ENCODE measurements at regions not wholly inside any gene's neighbourhood (a gene's known extent, or its start where the extent isn't known, plus 50 kb on each side); places are given as distances from the start of the nearest gene placed in this dataset.
A peak's percentile ranks its signal among the peaks of the same experiment; 100 is the strongest.

DNA sequence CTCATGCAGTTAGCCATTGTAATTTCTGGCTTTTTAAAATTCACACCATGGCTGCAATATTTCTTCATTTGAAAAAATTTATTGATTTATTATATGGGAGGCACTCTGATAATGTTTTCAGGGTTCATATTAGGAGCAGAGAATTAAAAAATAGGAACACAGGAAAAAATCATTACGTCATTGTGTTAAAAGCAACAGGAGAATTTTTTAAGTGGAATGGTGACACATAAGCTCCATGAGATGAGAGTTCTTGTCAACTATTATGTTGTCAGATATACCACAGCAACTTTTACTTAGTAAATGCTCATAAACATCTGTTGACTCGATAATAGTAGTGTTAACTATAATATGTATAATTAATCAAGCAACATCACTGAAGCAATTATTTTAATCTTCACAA is 400.1 kb downstream of the TDRD3 start:
- WGBS, 2 donors = 84 to 91% methylated on average over 2 of the region's 2 CpGs
- H3K27me3 ChIP-seq = no peaks in the 10 kb centered on the region

DNA sequence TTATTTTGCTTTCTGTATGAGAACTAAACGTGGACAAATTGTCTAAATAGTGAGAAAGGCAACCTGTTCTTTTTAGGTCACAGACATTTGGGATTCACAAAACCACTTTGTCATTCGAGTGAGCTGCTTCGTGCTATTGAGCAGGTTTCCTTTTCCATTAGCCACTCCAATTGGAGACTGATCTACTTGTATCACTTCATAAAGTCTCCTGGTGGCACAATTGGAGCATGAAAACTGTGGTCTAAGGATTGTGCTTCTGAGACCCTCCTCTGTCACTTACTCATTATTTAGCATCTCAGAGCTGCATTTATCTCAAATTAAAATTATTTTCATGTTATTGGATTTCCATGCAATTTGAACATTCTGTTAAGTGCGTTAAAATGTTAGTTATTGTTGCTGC is 397.7 kb downstream of the TDRD3 start:
- Histone ChIP-seq H3K27ac (no peak overlapping the region), H3K27me3 (no peaks in the 10 kb centered on the region), H3K36me3 (no peaks in the 10 kb centered on the region), H3K4me1 (no peaks in the 10 kb centered on the region), H3K4me3 (no peak overlapping the region), H3K9me3 (no peaks in the 10 kb centered on the region)
- 73% methylated on average over 4 of the region's 4 CpGs for WGBS, 2 donors
- TF ChIP-seq POLR2A (IDR thresholded peaks at IDR 0.05) (no peak), EP300 (IDR thresholded peaks at IDR 0.05) (no peak)
- TF ChIP-seq, protein P1, sequence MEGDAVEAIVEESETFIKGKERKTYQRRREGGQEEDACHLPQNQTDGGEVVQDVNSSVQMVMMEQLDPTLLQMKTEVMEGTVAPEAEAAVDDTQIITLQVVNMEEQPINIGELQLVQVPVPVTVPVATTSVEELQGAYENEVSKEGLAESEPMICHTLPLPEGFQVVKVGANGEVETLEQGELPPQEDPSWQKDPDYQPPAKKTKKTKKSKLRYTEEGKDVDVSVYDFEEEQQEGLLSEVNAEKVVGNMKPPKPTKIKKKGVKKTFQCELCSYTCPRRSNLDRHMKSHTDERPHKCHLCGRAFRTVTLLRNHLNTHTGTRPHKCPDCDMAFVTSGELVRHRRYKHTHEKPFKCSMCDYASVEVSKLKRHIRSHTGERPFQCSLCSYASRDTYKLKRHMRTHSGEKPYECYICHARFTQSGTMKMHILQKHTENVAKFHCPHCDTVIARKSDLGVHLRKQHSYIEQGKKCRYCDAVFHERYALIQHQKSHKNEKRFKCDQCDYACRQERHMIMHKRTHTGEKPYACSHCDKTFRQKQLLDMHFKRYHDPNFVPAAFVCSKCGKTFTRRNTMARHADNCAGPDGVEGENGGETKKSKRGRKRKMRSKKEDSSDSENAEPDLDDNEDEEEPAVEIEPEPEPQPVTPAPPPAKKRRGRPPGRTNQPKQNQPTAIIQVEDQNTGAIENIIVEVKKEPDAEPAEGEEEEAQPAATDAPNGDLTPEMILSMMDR (IDR thresholded peaks at IDR 0.05) = no peak
- no peak for DNase-seq (ENCODE audit: low spot score in 2 of 2)

More for the DNA sequence above, 400.1 kb downstream of the TDRD3 start:
- DNase-seq (ENCODE audit: low spot score in 2 of 2) = no peak
- Histone ChIP-seq H3K9me3 (no peaks in the 10 kb centered on the region), H3K4me1 (no peaks in the 10 kb centered on the region), H3K36me3 (no peaks in the 10 kb centered on the region), H3K27ac (no peak overlapping the region), H3K4me3 (no peak overlapping the region)
- TF ChIP-seq EP300 (IDR thresholded peaks at IDR 0.05) (no peak), POLR2A (IDR thresholded peaks at IDR 0.05) (no peak)
- TF ChIP-seq, protein P1 (IDR thresholded peaks at IDR 0.05) = no peak

DNA sequence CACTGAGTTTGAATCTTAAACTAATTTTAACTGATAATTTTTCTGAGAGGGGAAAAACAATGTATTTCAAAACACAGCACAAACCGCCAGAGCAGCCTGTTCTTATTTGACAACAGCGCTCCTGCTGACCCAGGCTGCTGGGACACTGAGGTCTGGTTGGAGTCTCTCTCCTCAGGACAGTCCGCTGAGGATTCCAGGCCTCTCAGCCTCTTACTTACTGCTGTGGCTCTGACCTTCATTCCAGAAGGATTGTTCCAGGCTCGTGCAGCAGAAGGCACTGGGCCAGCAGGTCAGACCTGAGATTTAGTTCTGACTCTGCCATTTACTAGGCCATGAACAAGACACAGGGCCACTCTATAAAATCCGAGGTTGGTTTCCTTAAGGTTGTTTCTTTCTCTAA is 393.6 kb downstream of the TDRD3 start:
- Histone ChIP-seq H3K27ac (no peak overlapping the region), H3K4me3 (no peak overlapping the region), H3K9me3 (no peaks in the 10 kb centered on the region), H3K4me1 (no peaks in the 10 kb centered on the region), H3K27me3 (no peaks in the 10 kb centered on the region), H3K36me3 (no peaks in the 10 kb centered on the region)
- WGBS, 2 donors = 70 to 74% methylated on average over 5 of the region's 5 CpGs
- DNase-seq (ENCODE audit: low spot score in 2 of 2) = no peak
- TF ChIP-seq EP300 (IDR thresholded peaks at IDR 0.05) (no peak), POLR2A (IDR thresholded peaks at IDR 0.05) (no peak)
- TF ChIP-seq, protein P1 (IDR thresholded peaks at IDR 0.05) = no peak

DNA sequence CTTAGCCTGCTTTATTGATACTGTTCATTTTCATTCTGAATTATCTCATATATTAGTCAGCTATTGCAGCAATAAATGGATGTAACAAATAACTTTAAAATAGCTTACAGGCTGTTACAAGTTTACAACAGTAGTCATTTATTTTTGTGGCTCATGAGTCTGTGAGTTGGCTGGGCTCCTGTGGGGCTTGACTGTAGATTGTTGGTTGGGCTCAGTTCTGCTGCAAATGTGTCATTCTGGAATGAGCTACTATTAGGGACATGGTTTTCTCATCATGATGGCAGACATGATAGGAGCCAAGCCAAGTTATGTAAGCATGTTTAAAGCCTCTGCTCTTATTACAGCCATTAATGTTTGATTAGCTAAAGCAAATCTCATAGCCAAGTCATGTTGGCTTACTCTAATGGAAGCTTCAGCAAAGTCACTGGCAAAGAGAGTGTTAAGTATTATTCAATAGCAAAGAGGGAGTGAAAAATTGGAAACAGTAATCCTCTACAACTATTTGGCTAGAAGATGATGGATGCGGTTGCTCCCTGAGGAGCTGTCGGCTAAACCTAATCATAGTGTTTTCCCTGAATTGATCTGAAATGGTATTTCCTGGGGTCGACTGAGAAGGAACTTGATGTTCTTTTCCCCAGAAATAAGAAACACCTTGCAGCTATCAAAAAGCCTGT is 391.3 kb downstream of the TDRD3 start:
- peak in 1 of 2 donors; percentile 22 for DNase-seq (ENCODE audit: low spot score in 2 of 2)
- H3K9me3 ChIP-seq = no peaks in the 10 kb centered on the region
- WGBS, 2 donors = 67% methylated on average over 3 of the region's 3 CpGs
- no peaks in the 10 kb centered on the region for H3K4me1 ChIP-seq
- no peaks in the 10 kb centered on the region for H3K27me3 ChIP-seq
- H3K4me3 ChIP-seq = no peak overlapping the region
- no peak for TF ChIP-seq EP300 (IDR thresholded peaks at IDR 0.05)
- TF ChIP-seq, protein P1 (IDR thresholded peaks at IDR 0.05) = no peak
- no peak for TF ChIP-seq POLR2A (IDR thresholded peaks at IDR 0.05)
- H3K27ac ChIP-seq = no peak overlapping the region
- no peaks in the 10 kb centered on the region for H3K36me3 ChIP-seq

DNA sequence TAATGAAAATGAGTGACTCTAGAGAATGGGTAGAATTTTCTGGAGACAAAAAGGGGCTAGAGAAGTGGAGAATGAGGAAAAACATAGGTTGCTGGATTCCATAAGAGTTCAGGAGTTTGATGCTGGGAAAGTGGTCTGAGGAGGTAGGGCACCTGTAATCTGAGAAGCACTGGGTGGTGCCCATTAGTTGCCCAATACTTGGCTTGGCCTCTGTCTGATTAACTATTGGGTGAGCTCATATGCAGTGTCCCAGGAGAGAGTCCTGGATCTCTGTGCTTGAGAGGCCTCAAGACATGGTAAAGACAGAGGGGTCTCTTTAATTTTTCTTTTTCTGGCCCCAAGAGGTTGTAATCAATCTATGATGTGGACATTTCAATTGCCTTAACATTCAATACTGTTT is 390.1 kb downstream of the TDRD3 start:
- Histone ChIP-seq H3K27me3 (no peaks in the 10 kb centered on the region), H3K9me3 (no peaks in the 10 kb centered on the region), H3K36me3 (no peaks in the 10 kb centered on the region), H3K4me3 (no peak overlapping the region), H3K4me1 (no peaks in the 10 kb centered on the region), H3K27ac (no peak overlapping the region)
- TF ChIP-seq, protein P1 (IDR thresholded peaks at IDR 0.05) = no peak
- TF ChIP-seq POLR2A (IDR thresholded peaks at IDR 0.05) = no peak
- no peak for TF ChIP-seq EP300 (IDR thresholded peaks at IDR 0.05)
- DNase-seq (ENCODE audit: low spot score in 2 of 2) = no peak

Measured in tibial nerve (tissue), 4 donors.